ENCODE measurements at regions not wholly inside any gene's neighbourhood (a gene's known extent, or its start where the extent isn't known, plus 50 kb on each side); places are given as distances from the start of the nearest gene placed in this dataset.
"Not testable (repeated sequence)": the region's sequence is repeated elsewhere in the genome, so short reads cannot be mapped to it uniquely, and the experiment has no call there.

DNA sequence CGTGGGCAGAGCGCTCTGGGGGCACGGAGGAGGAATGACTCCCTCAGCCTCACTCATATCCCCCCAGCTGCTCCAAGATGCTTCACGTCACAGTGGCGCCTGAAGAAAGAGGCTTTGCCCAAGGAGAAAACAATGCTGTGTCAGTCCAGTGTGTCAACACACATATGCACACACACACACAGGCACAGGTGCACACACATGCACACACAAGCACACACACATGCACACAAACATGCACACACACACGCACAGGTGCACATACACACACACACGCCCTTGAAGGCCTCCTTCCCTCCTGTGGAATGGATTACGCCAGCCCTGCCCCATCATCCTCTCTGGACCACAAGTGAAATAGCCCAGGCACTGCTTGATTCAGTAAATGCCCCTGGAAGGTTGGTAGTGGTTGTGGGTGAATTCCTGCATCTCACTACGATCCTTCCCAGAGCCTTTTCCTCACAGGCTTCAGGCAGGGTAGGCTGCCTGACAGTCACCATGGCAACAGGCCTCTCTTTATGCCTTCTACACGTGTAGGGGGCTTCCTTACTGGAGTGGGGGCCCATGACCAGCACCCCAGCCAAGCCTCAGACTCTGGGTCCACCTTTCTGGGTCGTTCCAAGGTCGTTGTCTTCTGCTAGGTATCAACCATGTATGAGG lies 371.5 kb upstream of the PODXL start:
- TF ChIP-seq, protein P1, sequence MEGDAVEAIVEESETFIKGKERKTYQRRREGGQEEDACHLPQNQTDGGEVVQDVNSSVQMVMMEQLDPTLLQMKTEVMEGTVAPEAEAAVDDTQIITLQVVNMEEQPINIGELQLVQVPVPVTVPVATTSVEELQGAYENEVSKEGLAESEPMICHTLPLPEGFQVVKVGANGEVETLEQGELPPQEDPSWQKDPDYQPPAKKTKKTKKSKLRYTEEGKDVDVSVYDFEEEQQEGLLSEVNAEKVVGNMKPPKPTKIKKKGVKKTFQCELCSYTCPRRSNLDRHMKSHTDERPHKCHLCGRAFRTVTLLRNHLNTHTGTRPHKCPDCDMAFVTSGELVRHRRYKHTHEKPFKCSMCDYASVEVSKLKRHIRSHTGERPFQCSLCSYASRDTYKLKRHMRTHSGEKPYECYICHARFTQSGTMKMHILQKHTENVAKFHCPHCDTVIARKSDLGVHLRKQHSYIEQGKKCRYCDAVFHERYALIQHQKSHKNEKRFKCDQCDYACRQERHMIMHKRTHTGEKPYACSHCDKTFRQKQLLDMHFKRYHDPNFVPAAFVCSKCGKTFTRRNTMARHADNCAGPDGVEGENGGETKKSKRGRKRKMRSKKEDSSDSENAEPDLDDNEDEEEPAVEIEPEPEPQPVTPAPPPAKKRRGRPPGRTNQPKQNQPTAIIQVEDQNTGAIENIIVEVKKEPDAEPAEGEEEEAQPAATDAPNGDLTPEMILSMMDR (IDR thresholded peaks at IDR 0.05) = no peak
- intact Hi-C loops (cut with DNase I) = no loop called here
- H3K36me3 ChIP-seq = no peaks in the 10 kb centered on the region
- no peak for DNase-seq (ENCODE audit: low spot score in 2 of 2)
- H3K27me3 ChIP-seq = no peaks in the 10 kb centered on the region
- H3K4me3 ChIP-seq = no peak overlapping the region
- H3K9me3 ChIP-seq = no peaks in the 10 kb centered on the region
- H3K27ac ChIP-seq = no peak overlapping the region
- no peaks in the 10 kb centered on the region for H3K4me1 ChIP-seq

DNA sequence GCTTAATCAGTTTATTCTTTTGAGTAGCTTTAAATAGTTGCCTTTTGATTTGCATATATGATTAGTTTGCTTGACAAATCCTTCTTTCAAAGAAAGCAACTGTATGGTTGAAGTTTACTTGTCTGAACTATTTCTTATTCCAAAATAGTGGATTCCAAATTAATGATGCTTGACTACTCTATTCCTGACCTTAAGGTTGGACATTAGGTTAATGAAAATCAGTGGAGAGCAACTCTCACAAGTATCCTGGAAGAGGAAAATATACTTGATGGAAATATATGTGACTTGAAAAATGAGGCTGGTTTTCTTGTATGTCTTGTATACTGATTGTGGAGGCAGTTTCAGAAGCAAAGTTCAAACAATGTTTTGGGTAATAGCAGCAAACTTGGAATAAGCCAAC lies 369.2 kb upstream of the PODXL start:
- no peaks in the 10 kb centered on the region for H3K36me3 ChIP-seq
- H3K27me3 ChIP-seq = no peaks in the 10 kb centered on the region
- no peaks in the 10 kb centered on the region for H3K4me1 ChIP-seq
- DNase-seq (ENCODE audit: low spot score in 2 of 2) = no peak
- no peak overlapping the region for H3K4me3 ChIP-seq
- intact Hi-C loops (cut with DNase I) = no loop called here
- TF ChIP-seq, protein P1 (IDR thresholded peaks at IDR 0.05) = no peak
- no peak overlapping the region for H3K27ac ChIP-seq
- no peaks in the 10 kb centered on the region for H3K9me3 ChIP-seq

DNA sequence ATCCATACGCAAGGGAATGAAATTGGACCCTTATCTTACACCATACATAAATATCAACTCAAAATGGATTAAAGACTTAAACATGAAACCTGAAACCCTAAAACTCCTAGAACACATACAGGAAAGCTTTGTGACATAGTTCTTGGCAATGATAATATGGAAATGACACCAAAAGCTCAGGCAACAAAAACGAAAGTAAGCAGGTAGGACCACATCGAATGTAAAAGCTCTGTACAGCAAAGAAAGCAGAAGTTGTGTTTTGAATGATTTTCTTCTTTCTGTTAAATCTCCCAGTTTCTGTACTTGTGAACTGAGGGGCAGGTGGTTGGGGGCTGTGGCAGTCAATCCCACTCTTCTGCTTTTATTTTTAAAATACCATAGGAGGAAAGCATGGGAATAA lies 368.4 kb upstream of the PODXL start:
- no peaks in the 10 kb centered on the region for H3K27me3 ChIP-seq
- no peak overlapping the region for H3K27ac ChIP-seq
- H3K9me3 ChIP-seq = no peaks in the 10 kb centered on the region
- no peak for DNase-seq (ENCODE audit: low spot score in 2 of 2)
- TF ChIP-seq, protein P1 (IDR thresholded peaks at IDR 0.05) = no peak
- no peaks in the 10 kb centered on the region for H3K4me1 ChIP-seq
- intact Hi-C loops (cut with DNase I) = no loop called here
- H3K4me3 ChIP-seq = no peak overlapping the region
- no peaks in the 10 kb centered on the region for H3K36me3 ChIP-seq

DNA sequence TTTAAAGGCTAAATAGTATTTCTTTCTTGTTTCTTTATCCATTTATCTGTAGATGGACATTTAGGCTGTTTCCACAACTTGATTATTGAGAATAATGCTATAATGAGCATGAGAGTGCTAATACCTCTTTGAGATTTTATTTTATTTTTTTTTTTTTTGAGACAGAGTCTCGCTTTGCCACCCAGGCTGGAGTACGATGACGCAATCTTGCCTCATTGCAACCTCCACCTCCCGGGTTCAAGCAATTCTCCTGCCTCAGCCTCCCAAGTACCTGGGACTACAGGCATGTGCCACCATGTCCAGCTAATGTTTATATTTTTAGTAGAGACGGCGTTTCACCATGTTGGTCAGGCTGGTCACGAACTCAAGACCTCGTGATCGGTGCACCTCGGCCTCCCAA lies 366.5 kb upstream of the PODXL start:
- H3K27me3 ChIP-seq; H3K4me1 ChIP-seq; H3K9me3 ChIP-seq; H3K36me3 ChIP-seq; intact Hi-C loops (cut with DNase I); DNase-seq (ENCODE audit: low spot score in 2 of 2); H3K4me3 ChIP-seq; H3K27ac ChIP-seq: not testable (repeated sequence)

DNA sequence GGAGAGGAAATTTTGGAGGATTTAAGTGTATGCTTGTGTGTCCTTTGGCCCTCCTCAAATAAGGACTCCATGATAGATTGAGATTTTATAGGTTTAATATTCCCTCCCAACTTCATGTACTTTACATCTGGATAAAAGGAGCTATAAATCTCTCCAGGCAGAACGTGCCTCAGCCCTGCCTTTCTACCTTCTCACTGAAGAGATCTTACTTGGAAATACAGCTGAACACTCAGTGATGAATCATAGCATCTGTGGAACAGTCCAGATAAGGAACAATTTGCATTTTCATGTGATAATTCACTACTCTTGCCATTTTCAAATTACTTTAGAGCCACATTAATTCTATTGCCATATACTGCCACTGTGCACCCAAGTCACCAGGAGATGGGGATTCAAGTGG lies 364.6 kb upstream of the PODXL start:
- H3K27me3 ChIP-seq = no peaks in the 10 kb centered on the region
- no peaks in the 10 kb centered on the region for H3K36me3 ChIP-seq
- intact Hi-C loops (cut with DNase I) = no loop called here
- DNase-seq (ENCODE audit: low spot score in 2 of 2) = no peak
- H3K9me3 ChIP-seq = no peaks in the 10 kb centered on the region
- TF ChIP-seq, protein P1 (IDR thresholded peaks at IDR 0.05) = no peak
- no peak overlapping the region for H3K27ac ChIP-seq
- H3K4me3 ChIP-seq = no peak overlapping the region
- no peaks in the 10 kb centered on the region for H3K4me1 ChIP-seq

DNA sequence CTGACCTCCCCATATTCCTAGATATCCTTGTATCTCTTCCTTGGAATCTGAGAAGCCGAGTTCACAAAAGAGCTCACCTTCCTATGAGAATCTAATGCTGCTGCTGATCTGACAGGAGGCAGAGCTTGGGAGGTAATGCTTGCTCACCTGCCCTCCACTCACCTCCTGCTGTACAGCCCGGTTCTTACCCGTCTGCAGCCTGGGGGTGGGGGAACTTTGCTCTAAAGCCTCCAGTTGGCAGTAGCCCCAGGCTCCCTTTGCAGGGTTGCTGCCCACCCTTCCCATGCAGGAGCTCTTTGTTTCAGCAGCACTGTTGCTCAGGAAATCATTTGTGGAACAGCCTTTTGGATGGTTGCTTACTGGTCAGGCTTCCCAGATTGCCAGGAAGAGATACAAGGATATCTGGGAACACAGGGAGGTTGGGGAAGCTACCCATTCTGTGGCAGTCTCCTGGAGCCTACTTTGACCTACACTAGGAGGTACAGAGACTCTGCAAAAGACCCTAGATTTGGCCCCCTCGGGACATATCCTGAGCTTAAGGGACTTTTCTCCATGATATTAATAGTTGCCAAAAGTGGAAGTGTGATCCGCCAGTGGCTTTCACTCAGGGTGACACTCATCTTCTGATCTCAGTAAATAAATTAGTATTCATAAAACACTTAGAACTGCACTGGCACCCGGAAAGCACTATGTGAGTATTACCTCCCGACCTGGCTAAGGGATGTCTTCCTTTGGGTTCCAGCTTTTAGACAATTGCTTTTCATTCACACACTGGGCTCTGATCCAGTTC lies 363.7 kb upstream of the PODXL start:
- peak in 1 of 2 donors; percentile 34 for DNase-seq (ENCODE audit: low spot score in 2 of 2)
- Histone ChIP-seq H3K36me3 (no peaks in the 10 kb centered on the region), H3K4me1 (no peaks in the 10 kb centered on the region), H3K4me3 (no peak overlapping the region), H3K9me3 (no peaks in the 10 kb centered on the region), H3K27me3 (no peaks in the 10 kb centered on the region), H3K27ac (no peak overlapping the region)
- TF ChIP-seq, protein P1 (IDR thresholded peaks at IDR 0.05) = no peak
- intact Hi-C loops (cut with DNase I) = no loop called here
